CD14-positive monocyte (primary cell): ENCODE measurements at regions not wholly inside any gene's neighbourhood (a gene's known extent, or its start where the extent isn't known, plus 50 kb on each side); places are given as distances from the start of the nearest gene placed in this dataset.

Source experiments
- DNase-seq, 3 donors: peaks; one replicate each; pipeline ENCODE4 v3.0.0-alpha.2; 2011 to 2022
- H2AFZ ChIP-seq: 2 replicates; pipeline ENCODE4 v1.6.0; 2012; ENCODE audit warnings: mild to moderate bottlenecking, low read depth, low read length, inconsistent platforms; ENCODE audit not compliant: insufficient read depth, poor library complexity, severe bottlenecking
- H3K27ac ChIP-seq, 2 donors: 1 replicate in 1 of 2; 2 replicates in 1 of 2; pipeline ENCODE4 v1.5.1; 2012 to 2013; ENCODE audit warnings: low read length in 2 of 2, control low read depth in 1 of 2, inconsistent platforms in 1 of 2, low read depth in 1 of 2, mild to moderate bottlenecking in 1 of 2
- H3K27me3 ChIP-seq, 2 donors: one replicate each; pipeline versions ENCODE4 v1.6.0 to v1.6.1; 2011 to 2013; ENCODE audit warnings: low read length in 2 of 2; ENCODE audit not compliant: control insufficient read depth in 2 of 2, insufficient read depth in 2 of 2
- H3K36me3 ChIP-seq, 2 donors: replicated peaks in 1 of 2; 1 replicate in 1 of 2; 2 replicates in 1 of 2; pipeline versions ENCODE4 v1.5.1 to v1.6.1; 2012 to 2013; ENCODE audit warnings: low read length in 2 of 2, control low read depth in 1 of 2, inconsistent platforms in 1 of 2, mild to moderate bottlenecking in 1 of 2; ENCODE audit not compliant: insufficient read depth in 2 of 2, control insufficient read depth in 1 of 2
- H3K4me1 ChIP-seq, 2 donors: 1 replicate in 1 of 2; 2 replicates in 1 of 2; pipeline versions ENCODE4 v1.5.1 to v1.6.1; 2012 to 2013; ENCODE audit warnings: low read length in 2 of 2, control low read depth in 1 of 2, inconsistent platforms in 1 of 2, mild to moderate bottlenecking in 1 of 2, moderate library complexity in 1 of 2; ENCODE audit not compliant: insufficient read depth in 2 of 2, control insufficient read depth in 1 of 2
- H3K4me2 ChIP-seq: replicated peaks from 2 replicates; pipeline ENCODE3; 2012; ENCODE audit warnings: low read length, moderate library complexity, mild to moderate bottlenecking; ENCODE audit not compliant: poor library complexity, severe bottlenecking; ENCODE audit errors: extremely low read depth
- H3K4me3 ChIP-seq, 3 experiments: fragments of 200-600 bp in 1 of 3; sonication (generic) in 1 of 3; replicated peaks in 1 of 3; 1 replicate in 2 of 3; 2 replicates in 1 of 3; pipeline ENCODE4 v1.5.1; 2011 to 2013; ENCODE audit warnings: low read length in 3 of 3, mild to moderate bottlenecking in 3 of 3, control low read depth in 2 of 3, low read depth in 2 of 3, inconsistent platforms in 1 of 3, moderate library complexity in 1 of 3
- H3K79me2 ChIP-seq: 2 replicates; pipeline ENCODE4 v1.6.0; 2012; ENCODE audit warnings: mild to moderate bottlenecking, control low read depth, inconsistent platforms, low read length, moderate library complexity; ENCODE audit not compliant: insufficient read depth
- H3K9ac ChIP-seq: 2 replicates; pipeline ENCODE4 v1.6.0; 2017; ENCODE audit warnings: low read length, mild to moderate bottlenecking; ENCODE audit not compliant: insufficient read depth, poor library complexity, severe bottlenecking
- H3K9me3 ChIP-seq, 2 donors: replicated peaks in 1 of 2; 1 replicate in 1 of 2; 2 replicates in 1 of 2; pipeline versions ENCODE4 v1.5.1 to v1.6.1; 2012 to 2013; ENCODE audit warnings: low read length in 2 of 2, control low read depth in 1 of 2; ENCODE audit not compliant: control insufficient read depth in 1 of 2, insufficient read depth in 1 of 2
- H4K20me1 ChIP-seq: 2 replicates; pipeline ENCODE4 v1.6.0; 2012; ENCODE audit warnings: mild to moderate bottlenecking, low read length, control low read depth, moderate library complexity; ENCODE audit not compliant: insufficient read depth
- H3K27ac Mint-ChIP-seq, 7 donors: one replicate each; pipeline ENCODE4 v1.8.0; 2020; ENCODE audit warnings: mild to moderate bottlenecking in 7 of 7, mixed read lengths in 7 of 7, moderate library complexity in 6 of 7, inconsistent platforms in 2 of 7
- H3K27me3 Mint-ChIP-seq, 3 donors: one replicate each; pipeline ENCODE4 v1.8.0; 2021 to 2022; ENCODE audit warnings: low read depth in 3 of 3, mild to moderate bottlenecking in 3 of 3, mixed read lengths in 3 of 3, moderate library complexity in 3 of 3, inconsistent platforms in 1 of 3
- H3K36me3 Mint-ChIP-seq, 2 donors: one replicate each; pipeline ENCODE4 v1.8.0; 2020; ENCODE audit warnings: mixed read lengths in 2 of 2, inconsistent platforms in 1 of 2, mild to moderate bottlenecking in 1 of 2
- H3K4me1 Mint-ChIP-seq: one replicate; pipeline ENCODE4 v1.8.0; 2020; ENCODE audit warnings: mild to moderate bottlenecking, mixed read lengths
- H3K4me3 Mint-ChIP-seq, 2 donors: one replicate each; pipeline ENCODE4 v1.8.0; 2020; ENCODE audit warnings: mild to moderate bottlenecking in 2 of 2, mixed read lengths in 2 of 2, moderate library complexity in 1 of 2
- H3K9me3 Mint-ChIP-seq, 7 donors: one replicate each; pipeline ENCODE4 v1.8.0; 2020 to 2022; ENCODE audit warnings: mixed read lengths in 7 of 7, mild to moderate bottlenecking in 6 of 7, moderate library complexity in 6 of 7, inconsistent platforms in 2 of 7
- CTCF ChIP-seq: fragments of 200-600 bp; IDR thresholded peaks from one replicate; pipeline ENCODE4 v1.8.0; 2022; ENCODE audit warnings: antibody characterized with exemption, mild to moderate bottlenecking
- WGBS: methylation state at CpG from one replicate; pipeline ENCODE4 v1.1.5; 2013; ENCODE audit warnings: missing lambda C conversion rate; ENCODE audit not compliant: insufficient coverage; 5-methylcytosine and 5-hydroxymethylcytosine counted together
- intact Hi-C, 2 donors: fragments of 100-400 bp; cut with micrococcal nuclease; formaldehyde crosslinking; loops; one replicate each; pipeline versions ENCODE4 v1.15.0 to v1.15.1; 2023

- H3K9ac ChIP-seq, result no peak overlapping the region
- WGBS, result 64% methylated on average over 3 of the region's 4 CpGs
- H3K9me3 ChIP-seq, result no peaks in the 10 kb centered on the region
- no peak overlapping the region for H3K27ac ChIP-seq
- DNase-seq, result no peak
- H3K4me3 Mint-ChIP-seq, result no peak overlapping the region
- H3K9me3 Mint-ChIP-seq, result peaks cover 0 to 4% (median 0%) of the 10 kb centered on the region in 7 donors
- no peaks in the 10 kb centered on the region for H3K36me3 ChIP-seq
- H2AFZ ChIP-seq, result no peak overlapping the region
- H3K27ac Mint-ChIP-seq, result no peak overlapping the region
- no peaks in the 10 kb centered on the region for H4K20me1 ChIP-seq
- intact Hi-C loops, result no loop called here
- no peak overlapping the region for H3K4me2 ChIP-seq
- peaks cover 3 to 10% of the 10 kb centered on the region in 2 donors for H3K27me3 ChIP-seq
- peaks cover 14 to 29% (median 23%) of the 10 kb centered on the region in 3 donors for H3K27me3 Mint-ChIP-seq
- H3K4me1 Mint-ChIP-seq, result peaks cover 14% of the 10 kb centered on the region
- TF ChIP-seq CTCF, result no peak
- H3K4me1 ChIP-seq, result peaks cover 3 to 4% of the 10 kb centered on the region in 2 donors
- no peaks in the 10 kb centered on the region for H3K79me2 ChIP-seq
- no peaks in the 10 kb centered on the region for H3K36me3 Mint-ChIP-seq
- no peak overlapping the region for H3K4me3 ChIP-seq
Observed at GRCh38 chr22:27327497-27327896, 474.1 kb downstream of the MN1 start.

- H3K36me3 ChIP-seq, result no peaks in the 10 kb centered on the region
- H3K4me1 ChIP-seq, result peaks cover 3 to 4% of the 10 kb centered on the region in 2 donors
- no peaks in the 10 kb centered on the region for H4K20me1 ChIP-seq
- Mint-ChIP-seq H3K9me3 (peaks cover 0 to 8% (median 3%) of the 10 kb centered on the region in 7 donors), H3K27me3 (peaks cover 14 to 23% (median 23%) of the 10 kb centered on the region in 3 donors), H3K4me3 (no peak overlapping the region), H3K4me1 (peaks cover 14% of the 10 kb centered on the region), H3K36me3 (no peaks in the 10 kb centered on the region), H3K27ac (no peak overlapping the region)
- no peaks in the 10 kb centered on the region for H3K9me3 ChIP-seq
- 100% methylated on average over 1 of the region's 5 CpGs for WGBS
- intact Hi-C loops, result no loop called here
- H3K4me3 ChIP-seq, result no peak overlapping the region
- no peak overlapping the region for H3K27ac ChIP-seq
- no peaks in the 10 kb centered on the region for H3K79me2 ChIP-seq
- no peak overlapping the region for H3K4me2 ChIP-seq
- peaks cover 3 to 8% of the 10 kb centered on the region in 2 donors for H3K27me3 ChIP-seq
- H2AFZ ChIP-seq, result no peak overlapping the region
- H3K9ac ChIP-seq, result no peak overlapping the region
- no peak for DNase-seq
- no peak for TF ChIP-seq CTCF
Observed at GRCh38 chr22:27327981-27328721, 473.4 kb downstream of the MN1 start.
